ENCODE measurements at regions not wholly inside any gene's neighbourhood (a gene's known extent, or its start where the extent isn't known, plus 50 kb on each side); places are given as distances from the start of the nearest gene placed in this dataset.

DNA sequence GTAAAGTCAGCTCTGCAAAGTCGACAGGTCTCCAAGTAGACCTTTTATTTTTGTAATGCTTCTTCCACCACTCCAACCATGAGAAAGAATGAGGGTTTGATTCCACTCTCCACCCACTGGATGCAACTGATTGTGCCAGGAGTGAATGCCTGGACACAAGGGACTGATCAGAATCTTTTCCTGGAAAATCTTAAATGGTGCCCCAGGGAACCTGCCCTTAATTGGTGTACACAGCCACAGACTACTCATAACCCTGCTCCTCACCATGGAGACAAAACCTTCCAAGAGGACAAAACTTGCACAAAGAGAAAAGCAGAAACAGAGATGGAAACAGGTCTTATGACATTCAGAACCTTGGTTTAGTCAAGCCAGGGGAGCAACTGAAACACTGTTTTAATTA, 208.6 kb upstream of the BRINP1 start:
- Histone ChIP-seq H3K14ac (ENCODE audit: low read length) (no peak overlapping the region), H3K4me3 (ENCODE audit: low read depth, low read length) (no peak overlapping the region), H3K4me2 (ENCODE audit: low read length) (no peak overlapping the region), H3K36me3 (ENCODE audit: control insufficient read depth in 1 of 2, insufficient read depth in 2 of 2, low read length in 2 of 2) (no peaks in the 10 kb centered on the region), H3K79me2 (ENCODE audit: control insufficient read depth, insufficient read depth, low read length, poor library complexity) (no peaks in the 10 kb centered on the region), H4K12ac (ENCODE audit: low read depth, low read length) (no peak overlapping the region), H2BK12ac (ENCODE audit: low read length) (no peak overlapping the region), H3K4ac (ENCODE audit: low read depth, low read length) (no peak overlapping the region), H3K27me3 (ENCODE audit: insufficient read depth, low read length) (no peaks in the 10 kb centered on the region), H4K8ac (ENCODE audit: low read depth, low read length) (no peak overlapping the region), H2BK120ac (ENCODE audit: insufficient read depth, low read length, poor library complexity) (no peak overlapping the region), H2BK5ac (ENCODE audit: low read depth, low read length, poor library complexity) (no peak overlapping the region), H3K9me3 (ENCODE audit: insufficient read depth, low read depth, low read length) (no peaks in the 10 kb centered on the region), H3K4me1 (ENCODE audit: control insufficient read depth in 1 of 2, insufficient read depth in 2 of 2, low read length in 2 of 2) (no peaks in the 10 kb centered on the region), H3K9ac (ENCODE audit: low read length) (no peak overlapping the region), H3K18ac (ENCODE audit: low read length) (no peak overlapping the region), H2AFZ (ENCODE audit: insufficient read depth, low read length, poor library complexity) (no peak overlapping the region), H3K79me1 (ENCODE audit: low read length) (no peaks in the 10 kb centered on the region), H2AK5ac (ENCODE audit: low read length) (no peak overlapping the region), H3K27ac (ENCODE audit: low read depth, low read length) (no peak overlapping the region), H3K23ac (ENCODE audit: low read length) (no peak overlapping the region), H4K91ac (ENCODE audit: low read depth, low read length) (no peak overlapping the region)
- WGBS (ENCODE audit: extremely low coverage, insufficient coverage, insufficient read length): no CpG with 5 or more reads among the region's 1 CpG
- DNase-seq: no peak

DNA sequence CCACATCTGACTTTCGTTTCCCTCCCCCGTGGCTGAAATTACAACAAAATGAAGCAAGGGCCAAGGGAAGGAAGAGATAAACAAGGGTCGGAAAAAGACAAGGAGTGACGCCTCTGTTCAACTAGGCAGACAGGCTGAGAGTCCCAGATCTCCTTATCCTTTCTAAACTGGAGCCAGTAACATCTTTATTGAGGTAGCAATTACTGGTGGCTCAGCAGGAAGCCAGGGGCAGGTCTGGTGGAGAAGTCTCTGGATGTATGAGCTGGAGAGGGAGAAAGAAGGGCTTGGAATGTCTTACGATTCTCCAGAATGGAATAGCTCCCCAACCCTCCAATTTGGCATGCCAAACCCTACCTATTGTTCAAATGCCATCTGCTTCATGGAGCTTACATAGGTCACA, 190.8 kb upstream of the BRINP1 start:
- no peak overlapping the region for H3K4me2 ChIP-seq (ENCODE audit: low read length)
- no peak overlapping the region for H3K4ac ChIP-seq (ENCODE audit: low read depth, low read length)
- peaks cover 2 to 3% of the 10 kb centered on the region in 2 experiments for H3K4me1 ChIP-seq (ENCODE audit: control insufficient read depth in 1 of 2, insufficient read depth in 2 of 2, low read length in 2 of 2)
- no peaks in the 10 kb centered on the region for H3K36me3 ChIP-seq (ENCODE audit: control insufficient read depth in 1 of 2, insufficient read depth in 2 of 2, low read length in 2 of 2)
- no peak overlapping the region for H2BK5ac ChIP-seq (ENCODE audit: low read depth, low read length, poor library complexity)
- DNase-seq: no peak
- no peak overlapping the region for H4K8ac ChIP-seq (ENCODE audit: low read depth, low read length)
- no peak overlapping the region for H3K9ac ChIP-seq (ENCODE audit: low read length)
- no peak overlapping the region for H3K23ac ChIP-seq (ENCODE audit: low read length)
- no peak overlapping the region for H4K91ac ChIP-seq (ENCODE audit: low read depth, low read length)
- H3K79me2 ChIP-seq (ENCODE audit: control insufficient read depth, insufficient read depth, low read length, poor library complexity): peaks cover 2% of the 10 kb centered on the region
- peaks cover 2% of the 10 kb centered on the region for H3K79me1 ChIP-seq (ENCODE audit: low read length)
- H3K18ac ChIP-seq (ENCODE audit: low read length): no peak overlapping the region
- no peak overlapping the region for H2BK12ac ChIP-seq (ENCODE audit: low read length)
- no peaks in the 10 kb centered on the region for H3K9me3 ChIP-seq (ENCODE audit: insufficient read depth, low read depth, low read length)
- H3K14ac ChIP-seq (ENCODE audit: low read length): no peak overlapping the region
- H2BK120ac ChIP-seq (ENCODE audit: insufficient read depth, low read length, poor library complexity): no peak overlapping the region
- WGBS (ENCODE audit: extremely low coverage, insufficient coverage, insufficient read length): no CpG with 5 or more reads among the region's 5 CpGs
- no peak overlapping the region for H3K27ac ChIP-seq (ENCODE audit: low read depth, low read length)
- H2AK5ac ChIP-seq (ENCODE audit: low read length): no peak overlapping the region
- H4K12ac ChIP-seq (ENCODE audit: low read depth, low read length): no peak overlapping the region
- no peak overlapping the region for H2AFZ ChIP-seq (ENCODE audit: insufficient read depth, low read length, poor library complexity)
- no peaks in the 10 kb centered on the region for H3K27me3 ChIP-seq (ENCODE audit: insufficient read depth, low read length)
- no peak overlapping the region for H3K4me3 ChIP-seq (ENCODE audit: low read depth, low read length)

DNA sequence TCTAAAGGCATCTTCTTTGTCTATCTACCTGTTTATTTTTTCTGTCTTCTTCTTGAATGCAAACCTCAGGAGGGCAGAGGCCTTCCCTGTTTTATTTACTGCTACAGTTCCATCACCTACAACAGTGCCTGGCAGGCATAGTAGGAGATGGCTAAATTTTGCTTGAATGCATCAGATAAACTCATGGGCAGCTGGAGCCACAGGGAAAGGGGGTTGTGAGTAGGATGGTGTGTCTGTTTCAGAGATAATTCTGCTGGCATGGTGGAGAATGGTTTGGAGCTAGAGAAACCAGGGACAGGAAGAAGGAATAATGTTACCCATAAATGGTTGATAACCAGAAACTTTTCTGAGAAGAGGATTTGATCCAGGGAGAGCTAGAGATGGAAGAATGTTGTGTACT, 189.8 kb upstream of the BRINP1 start:
- no peak overlapping the region for H2AK5ac ChIP-seq (ENCODE audit: low read length)
- H4K12ac ChIP-seq (ENCODE audit: low read depth, low read length): no peak overlapping the region
- no peak overlapping the region for H3K23ac ChIP-seq (ENCODE audit: low read length)
- no peaks in the 10 kb centered on the region for H3K9me3 ChIP-seq (ENCODE audit: insufficient read depth, low read depth, low read length)
- peaks cover 2% of the 10 kb centered on the region for H3K79me2 ChIP-seq (ENCODE audit: control insufficient read depth, insufficient read depth, low read length, poor library complexity)
- H3K14ac ChIP-seq (ENCODE audit: low read length): no peak overlapping the region
- H3K4ac ChIP-seq (ENCODE audit: low read depth, low read length): no peak overlapping the region
- H2BK5ac ChIP-seq (ENCODE audit: low read depth, low read length, poor library complexity): no peak overlapping the region
- H3K79me1 ChIP-seq (ENCODE audit: low read length): peaks cover 2% of the 10 kb centered on the region
- H4K91ac ChIP-seq (ENCODE audit: low read depth, low read length): no peak overlapping the region
- H3K9ac ChIP-seq (ENCODE audit: low read length): no peak overlapping the region
- no peak overlapping the region for H3K27ac ChIP-seq (ENCODE audit: low read depth, low read length)
- H3K4me2 ChIP-seq (ENCODE audit: low read length): no peak overlapping the region
- H2BK12ac ChIP-seq (ENCODE audit: low read length): no peak overlapping the region
- H4K8ac ChIP-seq (ENCODE audit: low read depth, low read length): no peak overlapping the region
- H3K27me3 ChIP-seq (ENCODE audit: insufficient read depth, low read length): no peaks in the 10 kb centered on the region
- H3K4me3 ChIP-seq (ENCODE audit: low read depth, low read length): no peak overlapping the region
- DNase-seq: no peak
- no peaks in the 10 kb centered on the region for H3K36me3 ChIP-seq (ENCODE audit: control insufficient read depth in 1 of 2, insufficient read depth in 2 of 2, low read length in 2 of 2)
- no peak overlapping the region for H2AFZ ChIP-seq (ENCODE audit: insufficient read depth, low read length, poor library complexity)
- H2BK120ac ChIP-seq (ENCODE audit: insufficient read depth, low read length, poor library complexity): no peak overlapping the region
- peaks cover 2 to 3% of the 10 kb centered on the region in 2 experiments for H3K4me1 ChIP-seq (ENCODE audit: control insufficient read depth in 1 of 2, insufficient read depth in 2 of 2, low read length in 2 of 2)
- no peak overlapping the region for H3K18ac ChIP-seq (ENCODE audit: low read length)

- H3K79me1 ChIP-seq (ENCODE audit: low read length): peaks cover 2% of the 10 kb centered on the region
- peak overlapping the region; percentile 34 for H4K91ac ChIP-seq (ENCODE audit: low read depth, low read length)
- H2AFZ ChIP-seq (ENCODE audit: insufficient read depth, low read length, poor library complexity): peak overlapping the region; percentile 95
- peak overlapping the region; percentile 80 for H4K12ac ChIP-seq (ENCODE audit: low read depth, low read length)
- H2AK5ac ChIP-seq (ENCODE audit: low read length): no peak overlapping the region
- H3K9me3 ChIP-seq (ENCODE audit: insufficient read depth, low read depth, low read length): no peaks in the 10 kb centered on the region
- H3K79me2 ChIP-seq (ENCODE audit: control insufficient read depth, insufficient read depth, low read length, poor library complexity): peaks cover 2% of the 10 kb centered on the region
- no peaks in the 10 kb centered on the region for H3K36me3 ChIP-seq (ENCODE audit: control insufficient read depth in 1 of 2, insufficient read depth in 2 of 2, low read length in 2 of 2)
- peak overlapping the region; percentile 74 for H3K4me2 ChIP-seq (ENCODE audit: low read length)
- peak overlapping the region; percentile 36 for H2BK12ac ChIP-seq (ENCODE audit: low read length)
- no CpG with 5 or more reads among the region's 31 CpGs for WGBS (ENCODE audit: extremely low coverage, insufficient coverage, insufficient read length)
- no peak overlapping the region for H3K27ac ChIP-seq (ENCODE audit: low read depth, low read length)
- H3K23ac ChIP-seq (ENCODE audit: low read length): no peak overlapping the region
- H2BK5ac ChIP-seq (ENCODE audit: low read depth, low read length, poor library complexity): peak overlapping the region; percentile 38
- H3K4ac ChIP-seq (ENCODE audit: low read depth, low read length): no peak overlapping the region
- H3K27me3 ChIP-seq (ENCODE audit: insufficient read depth, low read length): no peaks in the 10 kb centered on the region
- peak overlapping the region; percentile 63 for H3K4me3 ChIP-seq (ENCODE audit: low read depth, low read length)
- H3K4me1 ChIP-seq (ENCODE audit: control insufficient read depth in 1 of 2, insufficient read depth in 2 of 2, low read length in 2 of 2): peaks cover 2 to 3% of the 10 kb centered on the region in 2 experiments
- H4K8ac ChIP-seq (ENCODE audit: low read depth, low read length): peak overlapping the region; percentile 82
- no peak overlapping the region for H3K18ac ChIP-seq (ENCODE audit: low read length)
- peak overlapping the region; percentile 59 for H2BK120ac ChIP-seq (ENCODE audit: insufficient read depth, low read length, poor library complexity)
- peak; percentile 32 to 67 for DNase-seq
- no peak overlapping the region for H3K9ac ChIP-seq (ENCODE audit: low read length)
- peak overlapping the region; percentile 45 for H3K14ac ChIP-seq (ENCODE audit: low read length)
Measured at GRCh38 chr9:119556129-119556875, 187.1 kb upstream of the BRINP1 start.

Data from trophoblast cell (in vitro differentiated cells and primary cell).